ENCODE measurements at regions not wholly inside any gene's neighbourhood (a gene's known extent, or its start where the extent isn't known, plus 50 kb on each side); places are given as distances from the start of the nearest gene placed in this dataset.

DNA sequence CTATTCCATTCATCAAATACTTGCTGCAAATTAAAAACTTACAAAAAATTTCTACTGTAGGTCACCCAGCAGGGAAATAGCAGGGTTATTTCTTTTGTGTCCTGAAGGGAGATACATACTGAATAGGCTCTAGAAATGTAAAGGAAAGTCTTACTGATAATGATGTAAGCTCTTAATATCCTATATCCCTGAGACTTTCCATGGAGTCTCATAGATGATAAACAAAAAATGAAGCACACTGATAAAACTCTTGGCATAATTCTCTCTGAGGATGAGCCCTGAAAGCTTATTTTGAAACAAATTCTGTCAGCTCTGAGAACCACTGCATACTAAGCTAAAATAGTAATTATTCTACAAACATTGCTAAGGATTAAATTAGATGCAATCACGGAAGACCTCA, 819.6 kb upstream of the PTPRD start:
- TF ChIP-seq NFE2L2 (IDR thresholded peaks at IDR 0.05; ENCODE audit: low read depth, low read length) (no peak), POLR2A (IDR thresholded peaks at IDR 0.05; ENCODE audit: low read depth, low read length) (no peak), MAZ (IDR thresholded peaks at IDR 0.05; ENCODE audit: borderline replicate concordance, low read depth, low read length) (no peak), CEBPB (IDR thresholded peaks at IDR 0.05; ENCODE audit: low read depth, low read length) (no peak), MAFK (IDR thresholded peaks at IDR 0.05; ENCODE audit: low read depth, low read length) (no peak), RCOR1 (IDR thresholded peaks at IDR 0.05; ENCODE audit: insufficient replicate concordance, low read length) (no peak)
- TF ChIP-seq, protein P1, sequence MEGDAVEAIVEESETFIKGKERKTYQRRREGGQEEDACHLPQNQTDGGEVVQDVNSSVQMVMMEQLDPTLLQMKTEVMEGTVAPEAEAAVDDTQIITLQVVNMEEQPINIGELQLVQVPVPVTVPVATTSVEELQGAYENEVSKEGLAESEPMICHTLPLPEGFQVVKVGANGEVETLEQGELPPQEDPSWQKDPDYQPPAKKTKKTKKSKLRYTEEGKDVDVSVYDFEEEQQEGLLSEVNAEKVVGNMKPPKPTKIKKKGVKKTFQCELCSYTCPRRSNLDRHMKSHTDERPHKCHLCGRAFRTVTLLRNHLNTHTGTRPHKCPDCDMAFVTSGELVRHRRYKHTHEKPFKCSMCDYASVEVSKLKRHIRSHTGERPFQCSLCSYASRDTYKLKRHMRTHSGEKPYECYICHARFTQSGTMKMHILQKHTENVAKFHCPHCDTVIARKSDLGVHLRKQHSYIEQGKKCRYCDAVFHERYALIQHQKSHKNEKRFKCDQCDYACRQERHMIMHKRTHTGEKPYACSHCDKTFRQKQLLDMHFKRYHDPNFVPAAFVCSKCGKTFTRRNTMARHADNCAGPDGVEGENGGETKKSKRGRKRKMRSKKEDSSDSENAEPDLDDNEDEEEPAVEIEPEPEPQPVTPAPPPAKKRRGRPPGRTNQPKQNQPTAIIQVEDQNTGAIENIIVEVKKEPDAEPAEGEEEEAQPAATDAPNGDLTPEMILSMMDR (conservative IDR thresholded peaks at IDR 0.05; ENCODE audit: low read depth, low read length): no peak
- TF ChIP-seq, protein P2, sequence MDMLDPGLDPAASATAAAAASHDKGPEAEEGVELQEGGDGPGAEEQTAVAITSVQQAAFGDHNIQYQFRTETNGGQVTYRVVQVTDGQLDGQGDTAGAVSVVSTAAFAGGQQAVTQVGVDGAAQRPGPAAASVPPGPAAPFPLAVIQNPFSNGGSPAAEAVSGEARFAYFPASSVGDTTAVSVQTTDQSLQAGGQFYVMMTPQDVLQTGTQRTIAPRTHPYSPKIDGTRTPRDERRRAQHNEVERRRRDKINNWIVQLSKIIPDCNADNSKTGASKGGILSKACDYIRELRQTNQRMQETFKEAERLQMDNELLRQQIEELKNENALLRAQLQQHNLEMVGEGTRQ (IDR thresholded peaks at IDR 0.05; ENCODE audit: low read depth, low read length): no peak
- TF ChIP-seq, protein P3, sequence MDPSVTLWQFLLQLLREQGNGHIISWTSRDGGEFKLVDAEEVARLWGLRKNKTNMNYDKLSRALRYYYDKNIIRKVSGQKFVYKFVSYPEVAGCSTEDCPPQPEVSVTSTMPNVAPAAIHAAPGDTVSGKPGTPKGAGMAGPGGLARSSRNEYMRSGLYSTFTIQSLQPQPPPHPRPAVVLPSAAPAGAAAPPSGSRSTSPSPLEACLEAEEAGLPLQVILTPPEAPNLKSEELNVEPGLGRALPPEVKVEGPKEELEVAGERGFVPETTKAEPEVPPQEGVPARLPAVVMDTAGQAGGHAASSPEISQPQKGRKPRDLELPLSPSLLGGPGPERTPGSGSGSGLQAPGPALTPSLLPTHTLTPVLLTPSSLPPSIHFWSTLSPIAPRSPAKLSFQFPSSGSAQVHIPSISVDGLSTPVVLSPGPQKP (IDR thresholded peaks at IDR 0.05; ENCODE audit: borderline replicate concordance, low read depth, low read length): no peak

Data from IMR-90 (cell line).